ENCODE measurements at regions not wholly inside any gene's neighbourhood (a gene's known extent, or its start where the extent isn't known, plus 50 kb on each side); places are given as distances from the start of the nearest gene placed in this dataset.

DNA sequence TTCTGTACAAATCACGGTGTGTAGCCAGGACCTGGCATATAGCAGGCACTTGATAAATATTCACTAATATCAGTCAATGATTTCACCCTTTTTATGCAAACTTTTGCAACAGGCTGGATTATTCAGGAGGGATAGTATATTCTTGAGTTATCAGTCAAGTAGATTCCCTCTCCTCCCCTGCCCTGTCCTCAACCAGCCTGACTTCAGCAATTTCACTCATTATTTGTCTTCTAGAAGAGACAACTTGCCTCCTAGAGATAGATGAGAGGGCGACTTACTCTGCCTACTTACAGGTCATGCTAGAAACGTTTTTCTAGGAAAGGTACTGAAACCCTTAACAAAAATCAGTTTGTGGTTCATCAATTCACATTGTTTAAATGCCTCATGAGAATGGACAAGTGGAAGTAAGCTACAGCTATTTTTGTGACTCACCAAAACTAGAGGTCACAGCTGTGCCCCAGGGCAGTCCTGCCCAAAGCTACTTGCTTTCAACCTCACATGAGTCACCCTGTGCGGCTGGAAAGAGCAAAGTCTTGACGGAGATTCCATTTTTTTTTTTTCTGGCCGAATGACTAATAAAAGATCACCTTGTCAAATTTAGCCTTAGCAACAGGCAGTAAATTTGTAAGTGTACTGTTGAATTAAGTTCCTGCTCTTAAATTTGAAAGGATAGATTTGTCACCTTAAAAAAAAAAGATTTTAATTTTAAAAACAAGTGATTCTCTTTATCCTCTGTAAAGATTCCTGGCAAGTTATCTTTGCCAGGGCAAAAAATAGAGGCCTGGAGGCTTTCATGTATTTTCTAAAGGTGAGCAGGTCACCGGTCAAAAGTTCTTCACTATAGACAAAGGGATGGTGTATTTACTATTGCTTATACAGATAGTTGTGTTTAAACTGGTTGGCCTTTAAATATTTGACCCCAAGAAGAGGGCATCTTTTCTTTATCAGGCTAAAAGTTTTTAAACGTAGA, 109.0 kb upstream of the SLC35G4 start (continued):
- TF ChIP-seq ZNF33A (CRISPR knock-in tag; IDR thresholded peaks at IDR 0.05; ENCODE audit: borderline replicate concordance) (no peak), RXRB (CRISPR knock-in tag; IDR thresholded peaks at IDR 0.05; ENCODE audit: borderline replicate concordance) (peak; percentile 82), ZC3H4 (CRISPR knock-in tag; IDR thresholded peaks at IDR 0.05; ENCODE audit: borderline replicate concordance) (no peak), ZBTB7B (CRISPR knock-in tag; IDR thresholded peaks at IDR 0.05) (no peak), ZNF235 (CRISPR knock-in tag; IDR thresholded peaks at IDR 0.05; ENCODE audit: borderline replicate concordance) (no peak), ZBTB20 (CRISPR knock-in tag; IDR thresholded peaks at IDR 0.05; ENCODE audit: borderline replicate concordance, low read depth) (no peak), ZNF747 (CRISPR knock-in tag; IDR thresholded peaks at IDR 0.05; ENCODE audit: borderline replicate concordance) (no peak), DPF2 (CRISPR knock-in tag; IDR thresholded peaks at IDR 0.05; ENCODE audit: borderline replicate concordance, low read depth) (peak; percentile 53; the same call in 1 of the 2 replicates), ZSCAN29 (CRISPR knock-in tag; conservative IDR thresholded peaks at IDR 0.05) (no peak)
- TF ChIP-seq, protein P1, sequence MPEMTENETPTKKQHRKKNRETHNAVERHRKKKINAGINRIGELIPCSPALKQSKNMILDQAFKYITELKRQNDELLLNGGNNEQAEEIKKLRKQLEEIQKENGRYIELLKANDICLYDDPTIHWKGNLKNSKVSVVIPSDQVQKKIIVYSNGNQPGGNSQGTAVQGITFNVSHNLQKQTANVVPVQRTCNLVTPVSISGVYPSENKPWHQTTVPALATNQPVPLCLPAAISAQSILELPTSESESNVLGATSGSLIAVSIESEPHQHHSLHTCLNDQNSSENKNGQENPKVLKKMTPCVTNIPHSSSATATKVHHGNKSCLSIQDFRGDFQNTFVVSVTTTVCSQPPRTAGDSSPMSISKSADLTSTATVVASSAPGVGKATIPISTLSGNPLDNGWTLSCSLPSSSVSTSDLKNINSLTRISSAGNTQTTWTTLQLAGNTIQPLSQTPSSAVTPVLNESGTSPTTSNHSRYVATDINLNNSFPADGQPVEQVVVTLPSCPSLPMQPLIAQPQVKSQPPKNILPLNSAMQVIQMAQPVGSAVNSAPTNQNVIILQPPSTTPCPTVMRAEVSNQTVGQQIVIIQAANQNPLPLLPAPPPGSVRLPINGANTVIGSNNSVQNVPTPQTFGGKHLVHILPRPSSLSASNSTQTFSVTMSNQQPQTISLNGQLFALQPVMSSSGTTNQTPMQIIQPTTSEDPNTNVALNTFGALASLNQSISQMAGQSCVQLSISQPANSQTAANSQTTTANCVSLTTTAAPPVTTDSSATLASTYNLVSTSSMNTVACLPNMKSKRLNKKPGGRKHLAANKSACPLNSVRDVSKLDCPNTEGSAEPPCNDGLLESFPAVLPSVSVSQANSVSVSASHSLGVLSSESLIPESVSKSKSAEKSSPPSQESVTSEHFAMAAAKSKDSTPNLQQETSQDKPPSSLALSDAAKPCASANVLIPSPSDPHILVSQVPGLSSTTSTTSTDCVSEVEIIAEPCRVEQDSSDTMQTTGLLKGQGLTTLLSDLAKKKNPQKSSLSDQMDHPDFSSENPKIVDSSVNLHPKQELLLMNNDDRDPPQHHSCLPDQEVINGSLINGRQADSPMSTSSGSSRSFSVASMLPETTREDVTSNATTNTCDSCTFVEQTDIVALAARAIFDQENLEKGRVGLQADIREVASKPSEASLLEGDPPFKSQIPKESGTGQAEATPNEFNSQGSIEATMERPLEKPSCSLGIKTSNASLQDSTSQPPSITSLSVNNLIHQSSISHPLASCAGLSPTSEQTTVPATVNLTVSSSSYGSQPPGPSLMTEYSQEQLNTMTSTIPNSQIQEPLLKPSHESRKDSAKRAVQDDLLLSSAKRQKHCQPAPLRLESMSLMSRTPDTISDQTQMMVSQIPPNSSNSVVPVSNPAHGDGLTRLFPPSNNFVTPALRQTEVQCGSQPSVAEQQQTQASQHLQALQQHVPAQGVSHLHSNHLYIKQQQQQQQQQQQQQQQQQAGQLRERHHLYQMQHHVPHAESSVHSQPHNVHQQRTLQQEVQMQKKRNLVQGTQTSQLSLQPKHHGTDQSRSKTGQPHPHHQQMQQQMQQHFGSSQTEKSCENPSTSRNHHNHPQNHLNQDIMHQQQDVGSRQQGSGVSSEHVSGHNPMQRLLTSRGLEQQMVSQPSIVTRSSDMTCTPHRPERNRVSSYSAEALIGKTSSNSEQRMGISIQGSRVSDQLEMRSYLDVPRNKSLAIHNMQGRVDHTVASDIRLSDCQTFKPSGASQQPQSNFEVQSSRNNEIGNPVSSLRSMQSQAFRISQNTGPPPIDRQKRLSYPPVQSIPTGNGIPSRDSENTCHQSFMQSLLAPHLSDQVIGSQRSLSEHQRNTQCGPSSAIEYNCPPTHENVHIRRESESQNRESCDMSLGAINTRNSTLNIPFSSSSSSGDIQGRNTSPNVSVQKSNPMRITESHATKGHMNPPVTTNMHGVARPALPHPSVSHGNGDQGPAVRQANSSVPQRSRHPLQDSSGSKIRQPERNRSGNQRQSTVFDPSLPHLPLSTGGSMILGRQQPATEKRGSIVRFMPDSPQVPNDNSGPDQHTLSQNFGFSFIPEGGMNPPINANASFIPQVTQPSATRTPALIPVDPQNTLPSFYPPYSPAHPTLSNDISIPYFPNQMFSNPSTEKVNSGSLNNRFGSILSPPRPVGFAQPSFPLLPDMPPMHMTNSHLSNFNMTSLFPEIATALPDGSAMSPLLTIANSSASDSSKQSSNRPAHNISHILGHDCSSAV (CRISPR knock-in tag; IDR thresholded peaks at IDR 0.05; ENCODE audit: borderline replicate concordance): no peak
- TF ChIP-seq, protein P2, sequence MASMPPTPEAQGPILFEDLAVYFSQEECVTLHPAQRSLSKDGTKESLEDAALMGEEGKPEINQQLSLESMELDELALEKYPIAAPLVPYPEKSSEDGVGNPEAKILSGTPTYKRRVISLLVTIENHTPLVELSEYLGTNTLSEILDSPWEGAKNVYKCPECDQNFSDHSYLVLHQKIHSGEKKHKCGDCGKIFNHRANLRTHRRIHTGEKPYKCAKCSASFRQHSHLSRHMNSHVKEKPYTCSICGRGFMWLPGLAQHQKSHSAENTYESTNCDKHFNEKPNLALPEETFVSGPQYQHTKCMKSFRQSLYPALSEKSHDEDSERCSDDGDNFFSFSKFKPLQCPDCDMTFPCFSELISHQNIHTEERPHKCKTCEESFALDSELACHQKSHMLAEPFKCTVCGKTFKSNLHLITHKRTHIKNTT (CRISPR knock-in tag; IDR thresholded peaks at IDR 0.05): no peak
- TF ChIP-seq, protein P3, sequence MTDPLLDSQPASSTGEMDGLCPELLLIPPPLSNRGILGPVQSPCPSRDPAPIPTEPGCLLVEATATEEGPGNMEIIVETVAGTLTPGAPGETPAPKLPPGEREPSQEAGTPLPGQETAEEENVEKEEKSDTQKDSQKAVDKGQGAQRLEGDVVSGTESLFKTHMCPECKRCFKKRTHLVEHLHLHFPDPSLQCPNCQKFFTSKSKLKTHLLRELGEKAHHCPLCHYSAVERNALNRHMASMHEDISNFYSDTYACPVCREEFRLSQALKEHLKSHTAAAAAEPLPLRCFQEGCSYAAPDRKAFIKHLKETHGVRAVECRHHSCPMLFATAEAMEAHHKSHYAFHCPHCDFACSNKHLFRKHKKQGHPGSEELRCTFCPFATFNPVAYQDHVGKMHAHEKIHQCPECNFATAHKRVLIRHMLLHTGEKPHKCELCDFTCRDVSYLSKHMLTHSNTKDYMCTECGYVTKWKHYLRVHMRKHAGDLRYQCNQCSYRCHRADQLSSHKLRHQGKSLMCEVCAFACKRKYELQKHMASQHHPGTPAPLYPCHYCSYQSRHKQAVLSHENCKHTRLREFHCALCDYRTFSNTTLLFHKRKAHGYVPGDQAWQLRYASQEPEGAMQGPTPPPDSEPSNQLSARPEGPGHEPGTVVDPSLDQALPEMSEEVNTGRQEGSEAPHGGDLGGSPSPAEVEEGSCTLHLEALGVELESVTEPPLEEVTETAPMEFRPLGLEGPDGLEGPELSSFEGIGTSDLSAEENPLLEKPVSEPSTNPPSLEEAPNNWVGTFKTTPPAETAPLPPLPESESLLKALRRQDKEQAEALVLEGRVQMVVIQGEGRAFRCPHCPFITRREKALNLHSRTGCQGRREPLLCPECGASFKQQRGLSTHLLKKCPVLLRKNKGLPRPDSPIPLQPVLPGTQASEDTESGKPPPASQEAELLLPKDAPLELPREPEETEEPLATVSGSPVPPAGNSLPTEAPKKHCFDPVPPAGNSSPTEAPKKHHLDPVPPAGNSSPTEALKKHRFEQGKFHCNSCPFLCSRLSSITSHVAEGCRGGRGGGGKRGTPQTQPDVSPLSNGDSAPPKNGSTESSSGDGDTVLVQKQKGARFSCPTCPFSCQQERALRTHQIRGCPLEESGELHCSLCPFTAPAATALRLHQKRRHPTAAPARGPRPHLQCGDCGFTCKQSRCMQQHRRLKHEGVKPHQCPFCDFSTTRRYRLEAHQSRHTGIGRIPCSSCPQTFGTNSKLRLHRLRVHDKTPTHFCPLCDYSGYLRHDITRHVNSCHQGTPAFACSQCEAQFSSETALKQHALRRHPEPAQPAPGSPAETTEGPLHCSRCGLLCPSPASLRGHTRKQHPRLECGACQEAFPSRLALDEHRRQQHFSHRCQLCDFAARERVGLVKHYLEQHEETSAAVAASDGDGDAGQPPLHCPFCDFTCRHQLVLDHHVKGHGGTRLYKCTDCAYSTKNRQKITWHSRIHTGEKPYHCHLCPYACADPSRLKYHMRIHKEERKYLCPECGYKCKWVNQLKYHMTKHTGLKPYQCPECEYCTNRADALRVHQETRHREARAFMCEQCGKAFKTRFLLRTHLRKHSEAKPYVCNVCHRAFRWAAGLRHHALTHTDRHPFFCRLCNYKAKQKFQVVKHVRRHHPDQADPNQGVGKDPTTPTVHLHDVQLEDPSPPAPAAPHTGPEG (CRISPR knock-in tag; IDR thresholded peaks at IDR 0.05): no peak
